OCI-LY3 (cell line): ENCODE measurements at regions not wholly inside any gene's neighbourhood (a gene's known extent, or its start where the extent isn't known, plus 50 kb on each side); places are given as distances from the start of the nearest gene placed in this dataset.

Experiments
- EZH2phosphoT487 ChIP-seq: fragments of 200-600 bp; shearing (Covaris generic); IDR thresholded peaks from 2 replicates; pipeline ENCODE4 v1.6.1; 2018; ENCODE audit warnings: antibody characterized with exemption, mixed run types, low read depth
- TF ChIP-seq, protein P1 (sequence below): fragments of 200-600, 300-600 bp; sonication (generic); IDR thresholded peaks from 2 replicates; pipeline ENCODE4 v1.5.1; 2014; ENCODE audit warnings: antibody characterized with exemption, low read length, low read depth

DNA sequence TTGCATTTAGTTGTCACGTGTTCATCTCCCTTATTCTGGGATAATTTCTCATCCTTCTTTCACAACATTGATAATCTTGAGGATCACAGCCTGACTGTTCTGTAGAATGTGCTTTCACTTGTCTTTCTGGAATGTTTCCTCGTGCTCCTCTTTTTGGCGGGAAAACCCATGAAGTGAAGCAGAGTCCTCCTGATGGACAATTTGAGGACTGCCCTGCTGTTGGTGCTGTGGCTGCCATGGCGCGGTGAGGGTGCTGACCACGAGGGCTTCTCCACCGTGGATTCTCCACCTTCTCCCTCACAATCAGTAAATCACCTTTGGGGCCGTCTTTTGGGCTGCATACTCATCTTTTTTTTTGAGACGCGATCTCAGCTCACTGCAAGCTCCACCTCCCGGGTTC is 946.9 kb downstream of the BRD1 start:
- TF ChIP-seq, protein P1, sequence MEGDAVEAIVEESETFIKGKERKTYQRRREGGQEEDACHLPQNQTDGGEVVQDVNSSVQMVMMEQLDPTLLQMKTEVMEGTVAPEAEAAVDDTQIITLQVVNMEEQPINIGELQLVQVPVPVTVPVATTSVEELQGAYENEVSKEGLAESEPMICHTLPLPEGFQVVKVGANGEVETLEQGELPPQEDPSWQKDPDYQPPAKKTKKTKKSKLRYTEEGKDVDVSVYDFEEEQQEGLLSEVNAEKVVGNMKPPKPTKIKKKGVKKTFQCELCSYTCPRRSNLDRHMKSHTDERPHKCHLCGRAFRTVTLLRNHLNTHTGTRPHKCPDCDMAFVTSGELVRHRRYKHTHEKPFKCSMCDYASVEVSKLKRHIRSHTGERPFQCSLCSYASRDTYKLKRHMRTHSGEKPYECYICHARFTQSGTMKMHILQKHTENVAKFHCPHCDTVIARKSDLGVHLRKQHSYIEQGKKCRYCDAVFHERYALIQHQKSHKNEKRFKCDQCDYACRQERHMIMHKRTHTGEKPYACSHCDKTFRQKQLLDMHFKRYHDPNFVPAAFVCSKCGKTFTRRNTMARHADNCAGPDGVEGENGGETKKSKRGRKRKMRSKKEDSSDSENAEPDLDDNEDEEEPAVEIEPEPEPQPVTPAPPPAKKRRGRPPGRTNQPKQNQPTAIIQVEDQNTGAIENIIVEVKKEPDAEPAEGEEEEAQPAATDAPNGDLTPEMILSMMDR = no peak
- TF ChIP-seq EZH2phosphoT487 = no peak
